DND-41 (cell line): ENCODE measurements at regions not wholly inside any gene's neighbourhood (a gene's known extent, or its start where the extent isn't known, plus 50 kb on each side); places are given as distances from the start of the nearest gene placed in this dataset.

Experiments
- EZH2 ChIP-seq: IDR thresholded peaks from 3 replicates; pipeline ENCODE4 v1.6.1; 2012; ENCODE audit warnings: borderline replicate concordance, low read depth, mild to moderate bottlenecking, moderate library complexity, low read length, inconsistent platforms; ENCODE audit not compliant: severe bottlenecking
- TF ChIP-seq, protein P1 (sequence below): IDR thresholded peaks from 2 replicates; pipeline ENCODE4 v1.5.1; 2012; ENCODE audit warnings: borderline replicate concordance, low read length, moderate library complexity, mild to moderate bottlenecking; ENCODE audit not compliant: poor library complexity, severe bottlenecking; ENCODE audit errors: extremely low read depth

DNA sequence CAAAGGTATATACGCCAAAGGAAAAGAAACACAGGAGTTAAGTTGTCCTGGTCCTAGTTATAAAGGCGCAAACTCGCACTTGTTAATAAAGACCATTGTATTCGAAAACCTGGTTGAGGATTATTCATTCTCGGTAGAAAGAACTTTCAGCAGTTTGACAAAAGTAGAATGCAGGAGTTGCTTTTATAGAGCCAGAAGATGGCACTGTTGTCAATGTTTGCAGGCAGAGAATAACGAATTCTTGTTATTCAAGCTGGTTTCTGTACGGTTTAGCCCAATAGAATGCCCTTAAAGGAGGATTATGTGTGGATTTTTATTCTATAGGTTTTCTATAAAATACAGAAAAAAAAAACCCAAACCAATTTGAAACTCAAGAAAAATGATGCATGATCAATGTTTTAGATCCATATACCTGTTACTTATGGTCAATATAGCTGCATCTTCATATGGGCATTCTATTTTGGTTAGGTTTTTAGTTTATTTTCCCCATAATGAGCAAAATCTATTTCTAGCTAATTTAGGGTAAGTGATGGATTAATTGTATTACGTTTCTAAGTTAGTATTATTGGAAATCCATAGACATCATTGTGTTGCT is 510.3 kb downstream of the PLCL1 start:
- TF ChIP-seq, protein P1, sequence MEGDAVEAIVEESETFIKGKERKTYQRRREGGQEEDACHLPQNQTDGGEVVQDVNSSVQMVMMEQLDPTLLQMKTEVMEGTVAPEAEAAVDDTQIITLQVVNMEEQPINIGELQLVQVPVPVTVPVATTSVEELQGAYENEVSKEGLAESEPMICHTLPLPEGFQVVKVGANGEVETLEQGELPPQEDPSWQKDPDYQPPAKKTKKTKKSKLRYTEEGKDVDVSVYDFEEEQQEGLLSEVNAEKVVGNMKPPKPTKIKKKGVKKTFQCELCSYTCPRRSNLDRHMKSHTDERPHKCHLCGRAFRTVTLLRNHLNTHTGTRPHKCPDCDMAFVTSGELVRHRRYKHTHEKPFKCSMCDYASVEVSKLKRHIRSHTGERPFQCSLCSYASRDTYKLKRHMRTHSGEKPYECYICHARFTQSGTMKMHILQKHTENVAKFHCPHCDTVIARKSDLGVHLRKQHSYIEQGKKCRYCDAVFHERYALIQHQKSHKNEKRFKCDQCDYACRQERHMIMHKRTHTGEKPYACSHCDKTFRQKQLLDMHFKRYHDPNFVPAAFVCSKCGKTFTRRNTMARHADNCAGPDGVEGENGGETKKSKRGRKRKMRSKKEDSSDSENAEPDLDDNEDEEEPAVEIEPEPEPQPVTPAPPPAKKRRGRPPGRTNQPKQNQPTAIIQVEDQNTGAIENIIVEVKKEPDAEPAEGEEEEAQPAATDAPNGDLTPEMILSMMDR = peak; percentile 73
- TF ChIP-seq EZH2 = no peak
